ENCODE measurements at regions not wholly inside any gene's neighbourhood (a gene's known extent, or its start where the extent isn't known, plus 50 kb on each side); places are given as distances from the start of the nearest gene placed in this dataset.

GRCh38 chr2:8495189-8495989 lies 186.5 kb upstream of the ID2 start:
- Histone ChIP-seq H3K27me3 (ENCODE audit: control insufficient read depth, insufficient read depth, low read length) (no peaks in the 10 kb centered on the region), H3K79me2 (peaks cover 7% of the 10 kb centered on the region), H3K9ac (no peak overlapping the region), H3K4me3 (ENCODE audit: low read depth, low read length) (no peak overlapping the region), H3K27ac (peak overlapping the region; percentile 84), H3K4me2 (ENCODE audit: low read length) (no peak overlapping the region), H3K9me3 (ENCODE audit: control insufficient read depth, low read length) (no peaks in the 10 kb centered on the region), H3K4me1 (peaks cover 73% of the 10 kb centered on the region), H2AFZ (peak overlapping the region; percentile 58), H3K36me3 (ENCODE audit: control insufficient read depth, insufficient read depth, low read length) (no peaks in the 10 kb centered on the region)
- TF ChIP-seq CTCF (IDR thresholded peaks at IDR 0.05): no peak

- Histone ChIP-seq H3K4me2 (ENCODE audit: low read length) (no peak overlapping the region), H3K9me3 (ENCODE audit: control insufficient read depth, low read length) (no peaks in the 10 kb centered on the region), H3K79me2 (peaks cover 7% of the 10 kb centered on the region), H3K4me3 (ENCODE audit: low read depth, low read length) (no peak overlapping the region), H3K36me3 (ENCODE audit: control insufficient read depth, insufficient read depth, low read length) (no peaks in the 10 kb centered on the region), H3K27me3 (ENCODE audit: control insufficient read depth, insufficient read depth, low read length) (no peaks in the 10 kb centered on the region), H3K4me1 (peaks cover 75% of the 10 kb centered on the region), H3K27ac (peak overlapping the region; percentile 84), H3K9ac (no peak overlapping the region), H2AFZ (peak overlapping the region; percentile 55)
- no peak for TF ChIP-seq CTCF (IDR thresholded peaks at IDR 0.05)
Measured at GRCh38 chr2:8496079-8496478, 185.8 kb upstream of the ID2 start.

GRCh38 chr2:8496617-8497016 lies 185.2 kb upstream of the ID2 start:
- Histone ChIP-seq H3K27me3 (ENCODE audit: control insufficient read depth, insufficient read depth, low read length) (no peaks in the 10 kb centered on the region), H3K9ac (no peak overlapping the region), H3K4me2 (ENCODE audit: low read length) (no peak overlapping the region), H3K9me3 (ENCODE audit: control insufficient read depth, low read length) (no peaks in the 10 kb centered on the region), H3K4me1 (peaks cover 80% of the 10 kb centered on the region), H3K36me3 (ENCODE audit: control insufficient read depth, insufficient read depth, low read length) (no peaks in the 10 kb centered on the region), H2AFZ (peak overlapping the region; percentile 55), H3K4me3 (ENCODE audit: low read depth, low read length) (no peak overlapping the region), H3K79me2 (peaks cover 3% of the 10 kb centered on the region), H3K27ac (peak overlapping the region; percentile 84)
- TF ChIP-seq CTCF (IDR thresholded peaks at IDR 0.05): no peak

- H3K27ac ChIP-seq: peak overlapping the region; percentile 95
- H3K4me2 ChIP-seq (ENCODE audit: low read length): no peak overlapping the region
- no peaks in the 10 kb centered on the region for H3K27me3 ChIP-seq (ENCODE audit: control insufficient read depth, insufficient read depth, low read length)
- no peaks in the 10 kb centered on the region for H3K9me3 ChIP-seq (ENCODE audit: control insufficient read depth, low read length)
- H3K4me1 ChIP-seq: peaks cover 78% of the 10 kb centered on the region
- no peaks in the 10 kb centered on the region for H3K36me3 ChIP-seq (ENCODE audit: control insufficient read depth, insufficient read depth, low read length)
- TF ChIP-seq CTCF (IDR thresholded peaks at IDR 0.05): no peak
- no peaks in the 10 kb centered on the region for H3K79me2 ChIP-seq
- H3K4me3 ChIP-seq (ENCODE audit: low read depth, low read length): no peak overlapping the region
- no peak overlapping the region for H3K9ac ChIP-seq
- no peak overlapping the region for H2AFZ ChIP-seq
Measured at GRCh38 chr2:8498994-8499393, 182.9 kb upstream of the ID2 start.

Measured in parathyroid adenoma (tissue), 2 donors.